ENCODE measurements at regions not wholly inside any gene's neighbourhood (a gene's known extent, or its start where the extent isn't known, plus 50 kb on each side); places are given as distances from the start of the nearest gene placed in this dataset.

GRCh38 chr6:45801471-45802289 lies 214.0 kb downstream of the CLIC5 start:
- Histone ChIP-seq H3K9ac (ENCODE audit: low read length) (no peak overlapping the region), H3K4me1 (ENCODE audit: insufficient read depth, low read length, severe bottlenecking) (no peaks in the 10 kb centered on the region), H3K9me3 (ENCODE audit: low read length) (no peaks in the 10 kb centered on the region), H4K20me1 (ENCODE audit: insufficient read depth, low read length) (no peaks in the 10 kb centered on the region), H3K4me3 (ENCODE audit: low read depth, low read length, poor library complexity, severe bottlenecking) (no peak overlapping the region), H3K79me2 (ENCODE audit: insufficient read depth, low read length) (no peaks in the 10 kb centered on the region), H3F3A (ENCODE audit: insufficient read depth, low read length) (no peaks in the 10 kb centered on the region), H3K27ac (ENCODE audit: low read depth, low read length, poor library complexity, severe bottlenecking) (no peak overlapping the region), H3K4me2 (ENCODE audit: low read length) (no peak overlapping the region), H3K36me3 (ENCODE audit: insufficient read depth, low read length) (no peaks in the 10 kb centered on the region), H2AFZ (ENCODE audit: low read length) (no peak overlapping the region), H3K9me2 (ENCODE audit: low read depth, low read length) (no peaks in the 10 kb centered on the region), H3K27me3 (ENCODE audit: insufficient read depth, low read length) (no peaks in the 10 kb centered on the region)
- no peak for TF ChIP-seq EZH2 (IDR thresholded peaks at IDR 0.05; ENCODE audit: borderline replicate concordance, low read length)
- TF ChIP-seq, protein P1, sequence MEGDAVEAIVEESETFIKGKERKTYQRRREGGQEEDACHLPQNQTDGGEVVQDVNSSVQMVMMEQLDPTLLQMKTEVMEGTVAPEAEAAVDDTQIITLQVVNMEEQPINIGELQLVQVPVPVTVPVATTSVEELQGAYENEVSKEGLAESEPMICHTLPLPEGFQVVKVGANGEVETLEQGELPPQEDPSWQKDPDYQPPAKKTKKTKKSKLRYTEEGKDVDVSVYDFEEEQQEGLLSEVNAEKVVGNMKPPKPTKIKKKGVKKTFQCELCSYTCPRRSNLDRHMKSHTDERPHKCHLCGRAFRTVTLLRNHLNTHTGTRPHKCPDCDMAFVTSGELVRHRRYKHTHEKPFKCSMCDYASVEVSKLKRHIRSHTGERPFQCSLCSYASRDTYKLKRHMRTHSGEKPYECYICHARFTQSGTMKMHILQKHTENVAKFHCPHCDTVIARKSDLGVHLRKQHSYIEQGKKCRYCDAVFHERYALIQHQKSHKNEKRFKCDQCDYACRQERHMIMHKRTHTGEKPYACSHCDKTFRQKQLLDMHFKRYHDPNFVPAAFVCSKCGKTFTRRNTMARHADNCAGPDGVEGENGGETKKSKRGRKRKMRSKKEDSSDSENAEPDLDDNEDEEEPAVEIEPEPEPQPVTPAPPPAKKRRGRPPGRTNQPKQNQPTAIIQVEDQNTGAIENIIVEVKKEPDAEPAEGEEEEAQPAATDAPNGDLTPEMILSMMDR (IDR thresholded peaks at IDR 0.05; ENCODE audit: low read length) = no peak

GRCh38 chr6:45800911-45801310 lies 214.7 kb downstream of the CLIC5 start:
- no peaks in the 10 kb centered on the region for H3K9me3 ChIP-seq (ENCODE audit: low read length)
- no peaks in the 10 kb centered on the region for H3K36me3 ChIP-seq (ENCODE audit: insufficient read depth, low read length)
- H3K4me3 ChIP-seq (ENCODE audit: low read depth, low read length, poor library complexity, severe bottlenecking) = no peak overlapping the region
- no peaks in the 10 kb centered on the region for H3F3A ChIP-seq (ENCODE audit: insufficient read depth, low read length)
- no peak overlapping the region for H3K27ac ChIP-seq (ENCODE audit: low read depth, low read length, poor library complexity, severe bottlenecking)
- H4K20me1 ChIP-seq (ENCODE audit: insufficient read depth, low read length) = no peaks in the 10 kb centered on the region
- H3K27me3 ChIP-seq (ENCODE audit: insufficient read depth, low read length) = no peaks in the 10 kb centered on the region
- no peaks in the 10 kb centered on the region for H3K4me1 ChIP-seq (ENCODE audit: insufficient read depth, low read length, severe bottlenecking)
- no peaks in the 10 kb centered on the region for H3K9me2 ChIP-seq (ENCODE audit: low read depth, low read length)
- TF ChIP-seq, protein P1 (IDR thresholded peaks at IDR 0.05; ENCODE audit: low read length) = no peak
- TF ChIP-seq EZH2 (IDR thresholded peaks at IDR 0.05; ENCODE audit: borderline replicate concordance, low read length) = no peak
- no peak overlapping the region for H3K4me2 ChIP-seq (ENCODE audit: low read length)
- H3K79me2 ChIP-seq (ENCODE audit: insufficient read depth, low read length) = no peaks in the 10 kb centered on the region
- H3K9ac ChIP-seq (ENCODE audit: low read length) = no peak overlapping the region
- H2AFZ ChIP-seq (ENCODE audit: low read length) = no peak overlapping the region

DNA sequence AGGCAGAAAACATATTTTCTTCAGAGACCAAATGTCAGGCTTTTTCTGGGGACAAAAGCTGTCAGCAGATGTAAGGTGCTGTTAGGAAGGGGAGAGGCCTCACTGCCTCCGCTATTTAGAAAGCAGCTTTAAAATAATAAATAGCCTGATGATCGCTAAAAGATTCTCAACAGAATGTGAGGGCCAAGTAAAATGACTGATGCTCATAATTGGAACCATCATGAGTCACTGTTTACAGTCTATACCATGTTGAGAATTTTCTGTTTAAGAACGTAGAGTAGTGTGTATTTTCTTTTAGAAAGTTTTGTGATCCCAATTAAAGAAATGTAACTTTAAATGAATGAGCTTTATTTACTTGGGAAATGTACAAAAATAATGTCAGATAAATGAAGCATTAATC lies 220.0 kb downstream of the CLIC5 start:
- TF ChIP-seq, protein P1 (IDR thresholded peaks at IDR 0.05; ENCODE audit: low read length) = no peak
- no peak for TF ChIP-seq EZH2 (IDR thresholded peaks at IDR 0.05; ENCODE audit: borderline replicate concordance, low read length)
- no peak overlapping the region for H3K27ac ChIP-seq (ENCODE audit: low read depth, low read length, poor library complexity, severe bottlenecking)
- H3K4me2 ChIP-seq (ENCODE audit: low read length) = no peak overlapping the region
- no peaks in the 10 kb centered on the region for H3K4me1 ChIP-seq (ENCODE audit: insufficient read depth, low read length, severe bottlenecking)
- H2AFZ ChIP-seq (ENCODE audit: low read length) = no peak overlapping the region
- H3K27me3 ChIP-seq (ENCODE audit: insufficient read depth, low read length) = no peaks in the 10 kb centered on the region
- no peak overlapping the region for H3K4me3 ChIP-seq (ENCODE audit: low read depth, low read length, poor library complexity, severe bottlenecking)
- H4K20me1 ChIP-seq (ENCODE audit: insufficient read depth, low read length) = no peaks in the 10 kb centered on the region
- no peaks in the 10 kb centered on the region for H3F3A ChIP-seq (ENCODE audit: insufficient read depth, low read length)
- H3K79me2 ChIP-seq (ENCODE audit: insufficient read depth, low read length) = no peaks in the 10 kb centered on the region
- no peak overlapping the region for H3K9ac ChIP-seq (ENCODE audit: low read length)
- no peaks in the 10 kb centered on the region for H3K36me3 ChIP-seq (ENCODE audit: insufficient read depth, low read length)
- no peaks in the 10 kb centered on the region for H3K9me3 ChIP-seq (ENCODE audit: low read length)
- no peaks in the 10 kb centered on the region for H3K9me2 ChIP-seq (ENCODE audit: low read depth, low read length)
